ENCODE measurements at regions not wholly inside any gene's neighbourhood (a gene's known extent, or its start where the extent isn't known, plus 50 kb on each side); places are given as distances from the start of the nearest gene placed in this dataset.
A peak's percentile ranks its signal among the peaks of the same experiment; 100 is the strongest.

DNA sequence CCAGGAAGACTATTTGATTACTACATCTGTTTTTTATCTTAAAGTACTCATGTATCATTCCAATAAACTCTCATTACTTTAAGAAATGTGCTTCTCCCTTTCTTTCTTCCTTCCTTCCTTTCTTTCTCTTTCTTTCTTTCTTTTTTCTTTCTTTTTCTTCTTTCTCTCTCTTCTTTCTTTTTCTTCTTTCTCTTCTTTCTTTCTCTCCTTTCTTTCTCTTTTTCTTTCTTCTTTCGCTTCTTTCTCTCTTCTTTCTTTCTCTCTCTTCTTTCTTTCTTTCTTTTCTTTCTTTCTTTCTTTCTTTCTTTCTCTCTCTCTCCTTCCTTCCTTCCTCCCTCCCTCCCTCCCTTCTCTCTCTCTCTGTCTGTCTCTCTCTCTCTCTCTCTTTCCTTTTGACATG lies 298.6 kb upstream of the ANKH start:
- Histone ChIP-seq H3K27ac (no peak overlapping the region), H3K9me3 (ENCODE audit: low read depth) (no peaks in the 10 kb centered on the region), H3K79me2 (no peaks in the 10 kb centered on the region), H4K20me1 (ENCODE audit: insufficient read depth, poor library complexity, severe bottlenecking) (no peaks in the 10 kb centered on the region), H3K4me2 (no peak overlapping the region), H3K36me3 (replicated peaks; ENCODE audit: insufficient read depth, low read depth) (no peaks in the 10 kb centered on the region), H2AFZ (no peak overlapping the region), H3K4me1 (ENCODE audit: insufficient read depth) (no peaks in the 10 kb centered on the region), H3K4me3 (no peak overlapping the region), H3K9me2 (replicated peaks; ENCODE audit: insufficient read depth) (no peaks in the 10 kb centered on the region), H3K27me3 (no peaks in the 10 kb centered on the region)
- no CpG with 5 or more reads among the region's 1 CpG for WGBS (ENCODE audit: low lambda C conversion rate, missing lambda C conversion rate)
- TF ChIP-seq EZH2phosphoT487 (IDR thresholded peaks at IDR 0.05; ENCODE audit: low read depth, severe bottlenecking, unreplicated experiment) (no peak), EZH2 (IDR thresholded peaks at IDR 0.05; ENCODE audit: borderline replicate concordance) (no peak)
- TF ChIP-seq, protein P1, sequence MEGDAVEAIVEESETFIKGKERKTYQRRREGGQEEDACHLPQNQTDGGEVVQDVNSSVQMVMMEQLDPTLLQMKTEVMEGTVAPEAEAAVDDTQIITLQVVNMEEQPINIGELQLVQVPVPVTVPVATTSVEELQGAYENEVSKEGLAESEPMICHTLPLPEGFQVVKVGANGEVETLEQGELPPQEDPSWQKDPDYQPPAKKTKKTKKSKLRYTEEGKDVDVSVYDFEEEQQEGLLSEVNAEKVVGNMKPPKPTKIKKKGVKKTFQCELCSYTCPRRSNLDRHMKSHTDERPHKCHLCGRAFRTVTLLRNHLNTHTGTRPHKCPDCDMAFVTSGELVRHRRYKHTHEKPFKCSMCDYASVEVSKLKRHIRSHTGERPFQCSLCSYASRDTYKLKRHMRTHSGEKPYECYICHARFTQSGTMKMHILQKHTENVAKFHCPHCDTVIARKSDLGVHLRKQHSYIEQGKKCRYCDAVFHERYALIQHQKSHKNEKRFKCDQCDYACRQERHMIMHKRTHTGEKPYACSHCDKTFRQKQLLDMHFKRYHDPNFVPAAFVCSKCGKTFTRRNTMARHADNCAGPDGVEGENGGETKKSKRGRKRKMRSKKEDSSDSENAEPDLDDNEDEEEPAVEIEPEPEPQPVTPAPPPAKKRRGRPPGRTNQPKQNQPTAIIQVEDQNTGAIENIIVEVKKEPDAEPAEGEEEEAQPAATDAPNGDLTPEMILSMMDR (IDR thresholded peaks at IDR 0.05; ENCODE audit: poor library complexity), result no peak
- DNase-seq (ENCODE audit: low spot score), result no peak

DNA sequence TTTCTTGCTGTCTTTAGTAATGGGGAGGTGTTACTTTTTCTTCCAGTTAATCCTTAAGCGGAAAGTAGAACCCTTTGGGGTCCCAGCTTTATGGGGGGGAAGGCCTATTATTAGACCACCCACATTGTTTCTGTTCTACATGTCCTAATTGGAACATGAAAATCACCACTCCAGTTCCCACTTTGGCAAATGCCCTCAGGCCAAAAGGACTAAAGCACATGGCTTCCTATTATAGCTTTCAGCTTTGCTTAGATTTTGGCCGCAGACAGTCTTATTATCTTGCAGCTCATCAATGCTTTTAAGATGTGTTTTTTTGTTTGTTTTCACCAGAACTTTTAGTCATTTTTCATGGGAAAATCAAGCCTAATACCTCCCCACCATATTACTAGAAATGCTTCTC lies 296.8 kb upstream of the ANKH start:
- Histone ChIP-seq H3K27me3 (no peaks in the 10 kb centered on the region), H3K27ac (peak overlapping the region; percentile 9), H3K9me2 (replicated peaks; ENCODE audit: insufficient read depth) (no peaks in the 10 kb centered on the region), H3K4me2 (no peak overlapping the region), H3K4me1 (ENCODE audit: insufficient read depth) (no peaks in the 10 kb centered on the region), H3K4me3 (no peak overlapping the region), H3K9me3 (ENCODE audit: low read depth) (no peaks in the 10 kb centered on the region), H2AFZ (no peak overlapping the region), H3K79me2 (no peaks in the 10 kb centered on the region), H4K20me1 (ENCODE audit: insufficient read depth, poor library complexity, severe bottlenecking) (no peaks in the 10 kb centered on the region), H3K36me3 (replicated peaks; ENCODE audit: insufficient read depth, low read depth) (no peaks in the 10 kb centered on the region)
- DNase-seq (ENCODE audit: low spot score), result no peak
- TF ChIP-seq EZH2 (IDR thresholded peaks at IDR 0.05; ENCODE audit: borderline replicate concordance) (no peak), EZH2phosphoT487 (IDR thresholded peaks at IDR 0.05; ENCODE audit: low read depth, severe bottlenecking, unreplicated experiment) (no peak)
- TF ChIP-seq, protein P1 (IDR thresholded peaks at IDR 0.05; ENCODE audit: poor library complexity), result no peak
- WGBS (ENCODE audit: low lambda C conversion rate, missing lambda C conversion rate), result 66% methylated on average over 2 of the region's 2 CpGs

DNA sequence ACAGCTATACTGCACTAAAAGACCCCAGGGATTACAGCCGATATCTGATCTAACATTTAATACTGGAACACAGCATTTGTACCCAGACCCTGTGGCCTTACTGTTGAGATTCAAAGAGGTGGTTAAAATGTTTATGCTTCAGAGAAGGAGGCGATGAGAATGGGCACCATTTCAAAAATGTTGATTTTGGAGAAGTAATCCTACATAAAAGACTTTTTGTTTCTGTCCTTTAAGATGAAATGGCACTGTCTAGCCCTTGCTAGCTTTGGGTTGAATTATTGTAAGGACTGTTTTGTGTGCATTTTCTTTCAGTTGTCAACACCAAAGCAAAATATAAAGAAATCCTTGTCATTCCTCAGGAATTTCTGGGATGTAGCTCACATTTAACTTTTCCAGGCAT lies 288.5 kb upstream of the ANKH start:
- TF ChIP-seq EZH2phosphoT487 (IDR thresholded peaks at IDR 0.05; ENCODE audit: low read depth, severe bottlenecking, unreplicated experiment), result no peak
- TF ChIP-seq, protein P1 (IDR thresholded peaks at IDR 0.05; ENCODE audit: poor library complexity), result no peak
- Histone ChIP-seq H3K4me3 (no peak overlapping the region), H3K27me3 (peaks cover 3% of the 10 kb centered on the region), H3K4me1 (ENCODE audit: insufficient read depth) (no peaks in the 10 kb centered on the region), H2AFZ (no peak overlapping the region), H3K4me2 (no peak overlapping the region), H3K79me2 (no peaks in the 10 kb centered on the region), H3K9me2 (replicated peaks; ENCODE audit: insufficient read depth) (no peaks in the 10 kb centered on the region), H4K20me1 (ENCODE audit: insufficient read depth, poor library complexity, severe bottlenecking) (no peaks in the 10 kb centered on the region), H3K9me3 (ENCODE audit: low read depth) (no peaks in the 10 kb centered on the region), H3K27ac (no peak overlapping the region), H3K36me3 (replicated peaks; ENCODE audit: insufficient read depth, low read depth) (no peaks in the 10 kb centered on the region)
- 60% methylated on average over 2 of the region's 2 CpGs for WGBS (ENCODE audit: low lambda C conversion rate, missing lambda C conversion rate)
- no peak for DNase-seq (ENCODE audit: low spot score)

DNA sequence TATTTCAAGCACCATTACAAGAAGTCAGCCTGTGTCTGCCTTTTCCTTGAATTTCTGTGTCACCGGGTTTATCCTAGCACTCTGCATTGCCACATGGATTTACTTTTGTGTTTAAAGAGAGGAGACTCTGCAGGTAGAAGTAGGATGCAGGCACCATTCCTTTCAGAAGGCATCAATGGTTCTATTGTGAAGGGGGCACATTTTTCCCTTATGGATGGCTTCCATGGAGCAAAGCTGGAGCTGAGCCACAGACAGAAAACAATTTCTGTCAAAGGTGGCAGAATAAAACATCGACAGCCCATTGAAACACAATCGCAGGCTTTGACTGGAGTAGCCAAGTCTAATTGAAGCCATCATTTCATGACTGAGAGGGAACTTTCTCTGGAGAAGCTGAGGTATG lies 288.0 kb upstream of the ANKH start:
- H3K9me3 ChIP-seq (ENCODE audit: low read depth), result no peaks in the 10 kb centered on the region
- peaks cover 3% of the 10 kb centered on the region for H3K27me3 ChIP-seq
- H3K9me2 ChIP-seq (replicated peaks; ENCODE audit: insufficient read depth), result no peaks in the 10 kb centered on the region
- no peak overlapping the region for H3K4me3 ChIP-seq
- no peaks in the 10 kb centered on the region for H3K4me1 ChIP-seq (ENCODE audit: insufficient read depth)
- no peak for DNase-seq (ENCODE audit: low spot score)
- H3K4me2 ChIP-seq, result no peak overlapping the region
- no peaks in the 10 kb centered on the region for H3K36me3 ChIP-seq (replicated peaks; ENCODE audit: insufficient read depth, low read depth)
- 73% methylated on average over 3 of the region's 3 CpGs for WGBS (ENCODE audit: low lambda C conversion rate, missing lambda C conversion rate)
- no peaks in the 10 kb centered on the region for H4K20me1 ChIP-seq (ENCODE audit: insufficient read depth, poor library complexity, severe bottlenecking)
- TF ChIP-seq, protein P1 (IDR thresholded peaks at IDR 0.05; ENCODE audit: poor library complexity), result no peak
- TF ChIP-seq EZH2 (IDR thresholded peaks at IDR 0.05; ENCODE audit: borderline replicate concordance), result no peak
- no peak for TF ChIP-seq EZH2phosphoT487 (IDR thresholded peaks at IDR 0.05; ENCODE audit: low read depth, severe bottlenecking, unreplicated experiment)
- no peak overlapping the region for H3K27ac ChIP-seq
- no peaks in the 10 kb centered on the region for H3K79me2 ChIP-seq
- H2AFZ ChIP-seq, result no peak overlapping the region
